GM19240 (cell line): ENCODE measurements at regions not wholly inside any gene's neighbourhood (a gene's known extent, or its start where the extent isn't known, plus 50 kb on each side); places are given as distances from the start of the nearest gene placed in this dataset.
"Not testable (repeated sequence)": the region's sequence is repeated elsewhere in the genome, so short reads cannot be mapped to it uniquely, and the experiment has no call there.

Experiments
- DNase-seq: peaks from one replicate; pipeline ENCODE4 v3.0.0; 2011; ENCODE audit warnings: low spot score; ENCODE audit not compliant: insufficient read length

DNA sequence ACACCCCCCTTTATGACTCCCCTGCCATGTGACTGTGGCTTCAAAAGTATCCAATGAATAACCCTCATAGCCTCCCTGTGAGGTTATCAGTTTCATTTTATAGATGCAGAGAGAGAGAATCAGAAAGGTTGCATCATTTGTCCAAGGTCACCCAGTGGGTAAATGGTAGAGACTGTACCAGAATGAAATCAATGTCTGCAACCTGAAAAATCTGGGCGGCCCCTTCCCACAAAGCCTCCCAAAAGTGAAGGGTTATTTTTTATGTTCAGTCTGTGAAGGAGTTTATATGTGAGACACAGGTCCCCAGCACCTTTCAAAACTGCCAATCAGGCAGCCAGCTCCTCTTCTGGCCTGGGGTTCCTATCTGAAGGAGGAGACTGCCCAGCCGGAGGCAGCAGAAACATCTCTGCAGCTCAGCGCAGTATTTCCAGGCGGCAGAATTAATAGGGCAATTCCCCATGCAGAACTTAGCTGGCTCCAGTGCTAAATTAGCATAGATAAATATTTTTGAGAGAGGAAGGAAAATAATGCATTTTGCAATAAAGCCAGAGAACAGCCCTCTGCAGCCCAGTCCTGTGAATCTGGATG, 130.8 kb upstream of the PRR20G start:
- DNase-seq, result no peak

- DNase-seq, result no peak
These were observed 130.1 kb upstream of the PRR20G start for GRCh38 chr3:127417709-127418559.

GRCh38 chr3:127413871-127414270, 126.0 kb upstream of the PRR20G start:
- DNase-seq, result no peak

DNA sequence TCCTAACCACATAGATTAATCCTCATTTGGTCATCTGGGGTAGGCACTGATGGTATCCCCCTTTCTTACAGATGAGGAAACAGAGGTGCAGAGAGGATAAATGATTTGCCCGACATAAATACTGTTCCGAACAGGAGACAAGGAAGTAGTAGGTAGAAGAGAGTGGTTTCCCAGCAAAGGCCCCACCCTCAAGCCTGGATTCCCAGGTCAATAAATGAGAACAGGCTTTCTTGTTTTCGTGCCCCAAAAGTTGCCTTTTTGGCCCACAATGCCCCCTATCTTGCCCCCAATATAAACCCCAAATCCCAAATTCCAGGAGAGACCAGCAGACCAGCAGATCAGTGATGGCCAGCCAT, 125.5 kb upstream of the PRR20G start:
- DNase-seq, result no peak

- no peak for DNase-seq
These were observed 124.9 kb upstream of the PRR20G start for GRCh38 chr3:127412578-127413317.

- not testable (repeated sequence) for DNase-seq
These were observed 124.0 kb upstream of the PRR20G start for GRCh38 chr3:127411875-127412274.

- DNase-seq, result no peak
These were observed 123.4 kb upstream of the PRR20G start for GRCh38 chr3:127411083-127411727.

GRCh38 chr3:127410678-127411077, 122.8 kb upstream of the PRR20G start:
- DNase-seq, result no peak

GRCh38 chr3:127410137-127410488, 122.3 kb upstream of the PRR20G start:
- no peak for DNase-seq

GRCh38 chr3:127409421-127410136, 121.7 kb upstream of the PRR20G start:
- DNase-seq, result no peak

- DNase-seq, result no peak
These were observed 121.0 kb upstream of the PRR20G start for GRCh38 chr3:127408684-127409420.

DNA sequence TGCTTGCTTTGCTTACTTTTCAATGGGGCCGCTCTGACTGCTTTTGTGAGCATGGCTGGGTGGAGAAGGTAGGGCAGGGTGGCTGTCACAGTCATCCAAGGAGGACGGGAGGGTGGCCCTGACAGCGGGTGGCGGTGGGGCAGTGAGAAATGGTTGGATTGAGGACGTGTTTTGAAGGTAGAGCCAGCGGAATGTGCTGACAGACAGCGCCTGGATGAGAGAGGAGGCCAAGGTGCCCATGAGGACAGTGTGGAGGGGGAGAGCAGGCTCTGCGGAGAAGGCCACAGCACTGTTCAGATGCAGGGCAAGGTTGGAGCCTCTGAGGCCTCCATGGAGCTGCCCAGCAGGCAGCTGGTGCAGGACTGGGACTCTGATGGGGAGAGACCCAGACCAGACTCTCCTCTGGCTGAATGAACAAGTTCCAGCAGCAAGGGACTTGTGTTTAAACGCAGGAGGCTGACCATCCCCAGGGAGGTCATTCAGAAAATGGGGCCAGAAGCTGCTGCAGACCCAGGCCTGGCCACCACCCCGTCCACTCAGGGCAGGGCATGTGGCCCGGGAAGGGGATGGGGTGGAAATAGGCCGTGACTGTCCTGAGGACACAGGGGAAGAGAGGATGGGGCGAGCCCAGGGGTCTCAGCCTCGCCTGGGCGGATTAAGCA, 120.3 kb upstream of the PRR20G start:
- no peak for DNase-seq

DNA sequence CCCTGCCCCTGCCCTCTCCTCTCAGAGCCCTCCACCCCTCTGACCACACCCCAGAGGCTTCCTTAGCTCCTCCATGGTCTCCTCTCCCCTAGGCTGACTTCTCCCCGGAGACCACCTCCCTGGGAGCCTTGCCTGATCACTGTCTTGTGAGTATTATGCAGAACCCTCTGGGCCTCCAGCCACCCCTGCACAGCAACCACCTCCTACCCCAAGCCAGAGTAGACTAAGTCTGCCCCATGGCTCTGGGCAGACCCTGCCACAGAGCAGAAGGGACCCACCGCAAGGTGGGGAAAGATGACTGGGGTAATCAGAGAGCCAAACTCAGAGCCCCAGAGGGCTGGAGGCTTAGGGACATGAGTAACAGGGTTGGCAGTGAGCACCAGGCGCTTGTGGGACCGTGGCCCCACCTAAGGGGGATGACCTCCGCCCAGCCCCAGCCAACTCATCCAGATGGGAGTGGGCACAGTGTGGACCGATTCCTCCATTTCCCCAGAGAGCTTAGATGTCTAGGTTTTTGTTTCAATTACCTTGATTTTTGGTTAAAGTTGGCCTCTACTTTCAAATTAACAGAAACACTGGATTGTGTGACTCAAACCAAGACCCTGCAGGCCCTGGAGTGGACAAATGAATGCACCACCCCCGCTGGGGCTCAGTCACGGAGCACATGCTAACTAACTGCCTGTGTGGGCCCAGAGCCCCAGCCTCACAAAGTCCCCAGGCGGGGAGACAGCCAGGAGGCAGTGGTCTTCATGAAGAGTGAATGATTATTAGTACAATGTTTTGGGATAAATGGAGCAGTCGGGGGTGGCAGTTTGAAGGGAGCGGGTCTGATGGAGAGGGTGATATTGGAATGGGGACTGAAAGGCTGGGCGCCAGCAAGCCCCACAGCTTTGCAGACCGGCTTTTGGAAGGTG, 119.4 kb upstream of the PRR20G start:
- DNase-seq, result no peak

GRCh38 chr3:127406309-127407025, 118.6 kb upstream of the PRR20G start:
- peak; percentile 10 for DNase-seq

GRCh38 chr3:127405791-127406190, 117.9 kb upstream of the PRR20G start:
- no peak for DNase-seq

GRCh38 chr3:127405010-127405598, 117.3 kb upstream of the PRR20G start:
- no peak for DNase-seq

- no peak for DNase-seq
These were observed 116.6 kb upstream of the PRR20G start for GRCh38 chr3:127404221-127405009.
